ENCODE measurements at regions not wholly inside any gene's neighbourhood (a gene's known extent, or its start where the extent isn't known, plus 50 kb on each side); places are given as distances from the start of the nearest gene placed in this dataset.

DNA sequence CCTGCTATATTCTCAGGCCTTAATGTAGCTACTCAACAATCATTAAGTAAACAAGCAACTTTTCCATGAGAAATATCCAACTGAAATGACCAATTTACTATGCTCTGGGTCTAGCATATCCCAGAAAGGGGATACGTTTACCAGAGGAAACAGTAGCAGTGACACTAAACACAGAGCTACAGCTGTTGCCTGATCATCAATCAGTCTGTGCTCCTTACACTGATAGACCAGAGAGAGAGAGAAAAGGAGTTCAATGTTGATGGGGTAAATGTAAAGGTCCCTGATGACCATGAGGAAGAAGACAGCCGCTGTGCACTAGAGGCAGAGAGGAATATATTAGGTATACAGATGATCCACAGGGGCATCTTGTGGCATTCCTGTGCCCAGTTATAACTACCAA, 397.2 kb upstream of the USP15 start:
- Mint-ChIP-seq H3K27ac (ENCODE audit: low read depth, unreplicated experiment) (no peak overlapping the region), H3K9me3 (ENCODE audit: unreplicated experiment) (no peaks in the 10 kb centered on the region), H3K36me3 (ENCODE audit: insufficient read depth, unreplicated experiment) (no peaks in the 10 kb centered on the region), H3K4me1 (ENCODE audit: insufficient read depth, unreplicated experiment) (peaks cover 7% of the 10 kb centered on the region), H3K4me3 (ENCODE audit: unreplicated experiment) (no peak overlapping the region), H3K27me3 (ENCODE audit: insufficient read depth, unreplicated experiment) (no peaks in the 10 kb centered on the region)
- TF ChIP-seq, protein P1, sequence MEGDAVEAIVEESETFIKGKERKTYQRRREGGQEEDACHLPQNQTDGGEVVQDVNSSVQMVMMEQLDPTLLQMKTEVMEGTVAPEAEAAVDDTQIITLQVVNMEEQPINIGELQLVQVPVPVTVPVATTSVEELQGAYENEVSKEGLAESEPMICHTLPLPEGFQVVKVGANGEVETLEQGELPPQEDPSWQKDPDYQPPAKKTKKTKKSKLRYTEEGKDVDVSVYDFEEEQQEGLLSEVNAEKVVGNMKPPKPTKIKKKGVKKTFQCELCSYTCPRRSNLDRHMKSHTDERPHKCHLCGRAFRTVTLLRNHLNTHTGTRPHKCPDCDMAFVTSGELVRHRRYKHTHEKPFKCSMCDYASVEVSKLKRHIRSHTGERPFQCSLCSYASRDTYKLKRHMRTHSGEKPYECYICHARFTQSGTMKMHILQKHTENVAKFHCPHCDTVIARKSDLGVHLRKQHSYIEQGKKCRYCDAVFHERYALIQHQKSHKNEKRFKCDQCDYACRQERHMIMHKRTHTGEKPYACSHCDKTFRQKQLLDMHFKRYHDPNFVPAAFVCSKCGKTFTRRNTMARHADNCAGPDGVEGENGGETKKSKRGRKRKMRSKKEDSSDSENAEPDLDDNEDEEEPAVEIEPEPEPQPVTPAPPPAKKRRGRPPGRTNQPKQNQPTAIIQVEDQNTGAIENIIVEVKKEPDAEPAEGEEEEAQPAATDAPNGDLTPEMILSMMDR (IDR thresholded peaks at IDR 0.05; ENCODE audit: unreplicated experiment): no peak
- no TSS peak for BruUV-seq (replicated peaks)
- ChIA-PET CTCF (no interaction called here), POLR2A (interaction anchor here (0.6 to 0.7 kb wide), 2 partner anchors 20 to 1934 kb away, joined by 3 to 4 read pairs; no protein-coding TSS in a partner anchor)
- intact Hi-C loops (cut with micrococcal nuclease): no loop called here
- DNase-seq (ENCODE audit: unreplicated experiment): no peak

- POLR2A ChIA-PET: no interaction called here
- H3K4me1 Mint-ChIP-seq (ENCODE audit: insufficient read depth, unreplicated experiment): peaks cover 7% of the 10 kb centered on the region
- H3K36me3 Mint-ChIP-seq (ENCODE audit: insufficient read depth, unreplicated experiment): no peaks in the 10 kb centered on the region
- H3K27me3 Mint-ChIP-seq (ENCODE audit: insufficient read depth, unreplicated experiment): no peaks in the 10 kb centered on the region
- H3K27ac Mint-ChIP-seq (ENCODE audit: low read depth, unreplicated experiment): no peak overlapping the region
- TF ChIP-seq, protein P1 (IDR thresholded peaks at IDR 0.05; ENCODE audit: unreplicated experiment): no peak
- DNase-seq (ENCODE audit: unreplicated experiment): no peak
- intact Hi-C loops (cut with micrococcal nuclease): no loop called here
- CTCF ChIA-PET: no interaction called here
- H3K9me3 Mint-ChIP-seq (ENCODE audit: unreplicated experiment): no peaks in the 10 kb centered on the region
- BruUV-seq (replicated peaks): no TSS peak
- no peak overlapping the region for H3K4me3 Mint-ChIP-seq (ENCODE audit: unreplicated experiment)
These were observed 396.4 kb upstream of the USP15 start for GRCh38 chr12:61863811-61864210.

GRCh38 chr12:61869796-61870195, 390.4 kb upstream of the USP15 start:
- no peaks in the 10 kb centered on the region for H3K4me1 Mint-ChIP-seq (ENCODE audit: insufficient read depth, unreplicated experiment)
- TF ChIP-seq, protein P1 (IDR thresholded peaks at IDR 0.05; ENCODE audit: unreplicated experiment): no peak
- intact Hi-C loops (cut with micrococcal nuclease): no loop called here
- ChIA-PET CTCF (interaction anchor here (0.6 kb wide), 1 partner anchor 123 kb away, joined by 3 read pairs; no protein-coding TSS in a partner anchor), POLR2A (no interaction called here)
- no peaks in the 10 kb centered on the region for H3K27me3 Mint-ChIP-seq (ENCODE audit: insufficient read depth, unreplicated experiment)
- H3K36me3 Mint-ChIP-seq (ENCODE audit: insufficient read depth, unreplicated experiment): no peaks in the 10 kb centered on the region
- no peak for DNase-seq (ENCODE audit: unreplicated experiment)
- H3K9me3 Mint-ChIP-seq (ENCODE audit: unreplicated experiment): no peaks in the 10 kb centered on the region
- no TSS peak for BruUV-seq (replicated peaks)
- H3K27ac Mint-ChIP-seq (ENCODE audit: low read depth, unreplicated experiment): no peak overlapping the region
- H3K4me3 Mint-ChIP-seq (ENCODE audit: unreplicated experiment): no peak overlapping the region

- Mint-ChIP-seq H3K27ac (ENCODE audit: low read depth, unreplicated experiment) (no peak overlapping the region), H3K4me3 (ENCODE audit: unreplicated experiment) (no peak overlapping the region), H3K9me3 (ENCODE audit: unreplicated experiment) (no peaks in the 10 kb centered on the region), H3K36me3 (ENCODE audit: insufficient read depth, unreplicated experiment) (no peaks in the 10 kb centered on the region), H3K27me3 (ENCODE audit: insufficient read depth, unreplicated experiment) (no peaks in the 10 kb centered on the region), H3K4me1 (ENCODE audit: insufficient read depth, unreplicated experiment) (no peaks in the 10 kb centered on the region)
- ChIA-PET POLR2A (no interaction called here), CTCF (no interaction called here)
- TF ChIP-seq, protein P1 (IDR thresholded peaks at IDR 0.05; ENCODE audit: unreplicated experiment): no peak
- intact Hi-C loops (cut with micrococcal nuclease): no loop called here
- BruUV-seq (replicated peaks): no TSS peak
- no peak for DNase-seq (ENCODE audit: unreplicated experiment)
These were observed 389.3 kb upstream of the USP15 start for GRCh38 chr12:61870658-61871484.

Measured in MCF 10A (cell line).